Tibial nerve (tissue), 4 donors: ENCODE measurements at regions not wholly inside any gene's neighbourhood (a gene's known extent, or its start where the extent isn't known, plus 50 kb on each side); places are given as distances from the start of the nearest gene placed in this dataset.

Experiments used
- DNase-seq, 2 donors: peaks; one replicate each; pipeline ENCODE4 v3.0.0-alpha.2; 2019; ENCODE audit warnings: low spot score in 2 of 2
- H3K27ac ChIP-seq, 4 donors: fragments of 200-600 bp; sonication (generic) in 3 of 4; one replicate each; pipeline ENCODE4 v1.5.1; 2017 to 2019; ENCODE audit warnings: mild to moderate bottlenecking in 1 of 4
- H3K27me3 ChIP-seq, 2 donors: fragments of 200-600 bp; sonication (generic) in 1 of 2; one replicate each; pipeline versions ENCODE4 v1.5.1 to v1.6.0; 2017 to 2019
- H3K36me3 ChIP-seq, 3 donors: fragments of 200-600 bp; sonication (generic); one replicate each; pipeline ENCODE4 v1.5.1; 2018 to 2019
- H3K4me1 ChIP-seq, 4 donors: fragments of 200-600 bp; sonication (generic) in 3 of 4; one replicate each; pipeline ENCODE4 v1.5.1; 2017 to 2019
- H3K4me3 ChIP-seq, 4 donors: fragments of 200-600 bp; sonication (generic) in 3 of 4; one replicate each; pipeline ENCODE4 v1.5.1; 2017 to 2019; ENCODE audit warnings: mild to moderate bottlenecking in 1 of 4, moderate library complexity in 1 of 4
- H3K9me3 ChIP-seq, 4 donors: fragments of 200-600 bp; sonication (generic) in 3 of 4; one replicate each; pipeline ENCODE4 v1.5.1; 2017 to 2019
- EP300 ChIP-seq, 2 donors: sonication (generic); formaldehyde crosslinking; IDR thresholded peaks; one replicate each; pipeline ENCODE4 v1.6.1; 2017; ENCODE audit warnings: antibody characterized with exemption in 2 of 2, mild to moderate bottlenecking in 1 of 2
- POLR2A ChIP-seq, 2 donors: fragments of 450-650 bp; IDR thresholded peaks; one replicate each; pipeline ENCODE4 v1.6.1; 2017; ENCODE audit warnings: antibody characterized with exemption in 2 of 2, mild to moderate bottlenecking in 2 of 2, moderate library complexity in 2 of 2
- WGBS, 2 donors: methylation state at CpG; one replicate each; pipeline ENCODE4 v1.1.5; 2018; 5-methylcytosine and 5-hydroxymethylcytosine counted together
- TF ChIP-seq, protein P1 (sequence below), 5 experiments: fragments of 200-600 bp in 3 of 5; fragments of 450-650 bp in 2 of 5; sonication (generic) in 3 of 5; IDR thresholded peaks; one replicate each; pipeline ENCODE4 v1.5.1; 2016 to 2019; ENCODE audit warnings: antibody characterized with exemption in 5 of 5, mild to moderate bottlenecking in 3 of 5, moderate library complexity in 2 of 5

DNA sequence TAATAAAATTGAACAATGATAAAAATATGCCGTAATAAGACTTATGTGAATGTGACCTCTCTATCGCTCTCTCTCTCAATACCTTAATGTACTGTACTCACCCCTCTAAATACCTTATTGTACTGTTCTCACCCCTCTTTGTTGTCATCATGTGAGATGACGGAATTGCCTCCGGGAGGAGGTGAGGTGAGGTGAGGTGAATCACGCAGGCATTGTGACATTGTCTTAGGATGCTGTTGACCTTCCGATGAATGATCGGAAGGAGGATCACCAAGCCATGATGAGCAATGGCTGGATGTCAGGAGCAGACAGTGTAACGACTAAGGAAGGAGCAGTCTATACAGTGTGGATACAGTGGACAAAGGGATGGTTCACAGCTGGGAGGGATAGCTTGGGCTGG lies 87.4 kb upstream of the FAM20C start:
- no peaks in the 10 kb centered on the region for H3K9me3 ChIP-seq
- peaks cover 0 to 5% (median 0%) of the 10 kb centered on the region in 4 donors for H3K4me1 ChIP-seq
- 81 to 94% methylated on average over 8 of the region's 8 CpGs for WGBS, 2 donors
- no peak overlapping the region for H3K4me3 ChIP-seq
- no peak for TF ChIP-seq POLR2A (IDR thresholded peaks at IDR 0.05)
- H3K27ac ChIP-seq, result no peak overlapping the region
- no peaks in the 10 kb centered on the region for H3K36me3 ChIP-seq
- no peaks in the 10 kb centered on the region for H3K27me3 ChIP-seq
- no peak for DNase-seq

DNA sequence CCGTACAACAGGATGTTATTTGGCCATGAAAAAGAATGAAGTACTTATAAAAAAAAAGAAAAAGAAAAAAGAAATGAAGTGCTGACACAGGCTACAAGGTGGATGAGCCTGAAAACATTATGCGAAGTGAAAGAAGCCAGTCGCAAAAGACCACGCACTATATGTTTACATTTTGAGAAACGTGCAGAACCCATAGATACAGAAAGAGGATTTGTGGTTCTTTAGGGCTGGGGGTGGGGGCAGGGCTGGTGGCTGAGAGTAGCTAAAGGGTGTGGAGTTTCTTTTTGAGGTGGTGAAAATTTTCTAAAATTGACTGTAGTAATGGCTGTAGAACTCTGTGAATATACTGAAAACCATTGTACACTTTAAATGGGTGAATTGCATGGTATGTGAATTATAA lies 86.0 kb upstream of the FAM20C start:
- Histone ChIP-seq H3K27ac (no peak overlapping the region), H3K9me3 (no peaks in the 10 kb centered on the region), H3K36me3 (no peaks in the 10 kb centered on the region), H3K27me3 (no peaks in the 10 kb centered on the region), H3K4me1 (peaks cover 0 to 5% (median 0%) of the 10 kb centered on the region in 4 donors), H3K4me3 (no peak overlapping the region)
- WGBS, 2 donors, result 82% methylated on average over 5 of the region's 5 CpGs
- DNase-seq, result no peak
- TF ChIP-seq POLR2A (IDR thresholded peaks at IDR 0.05), result no peak
- no peak for TF ChIP-seq EP300 (IDR thresholded peaks at IDR 0.05)
- TF ChIP-seq, protein P1, sequence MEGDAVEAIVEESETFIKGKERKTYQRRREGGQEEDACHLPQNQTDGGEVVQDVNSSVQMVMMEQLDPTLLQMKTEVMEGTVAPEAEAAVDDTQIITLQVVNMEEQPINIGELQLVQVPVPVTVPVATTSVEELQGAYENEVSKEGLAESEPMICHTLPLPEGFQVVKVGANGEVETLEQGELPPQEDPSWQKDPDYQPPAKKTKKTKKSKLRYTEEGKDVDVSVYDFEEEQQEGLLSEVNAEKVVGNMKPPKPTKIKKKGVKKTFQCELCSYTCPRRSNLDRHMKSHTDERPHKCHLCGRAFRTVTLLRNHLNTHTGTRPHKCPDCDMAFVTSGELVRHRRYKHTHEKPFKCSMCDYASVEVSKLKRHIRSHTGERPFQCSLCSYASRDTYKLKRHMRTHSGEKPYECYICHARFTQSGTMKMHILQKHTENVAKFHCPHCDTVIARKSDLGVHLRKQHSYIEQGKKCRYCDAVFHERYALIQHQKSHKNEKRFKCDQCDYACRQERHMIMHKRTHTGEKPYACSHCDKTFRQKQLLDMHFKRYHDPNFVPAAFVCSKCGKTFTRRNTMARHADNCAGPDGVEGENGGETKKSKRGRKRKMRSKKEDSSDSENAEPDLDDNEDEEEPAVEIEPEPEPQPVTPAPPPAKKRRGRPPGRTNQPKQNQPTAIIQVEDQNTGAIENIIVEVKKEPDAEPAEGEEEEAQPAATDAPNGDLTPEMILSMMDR (IDR thresholded peaks at IDR 0.05), result no peak

DNA sequence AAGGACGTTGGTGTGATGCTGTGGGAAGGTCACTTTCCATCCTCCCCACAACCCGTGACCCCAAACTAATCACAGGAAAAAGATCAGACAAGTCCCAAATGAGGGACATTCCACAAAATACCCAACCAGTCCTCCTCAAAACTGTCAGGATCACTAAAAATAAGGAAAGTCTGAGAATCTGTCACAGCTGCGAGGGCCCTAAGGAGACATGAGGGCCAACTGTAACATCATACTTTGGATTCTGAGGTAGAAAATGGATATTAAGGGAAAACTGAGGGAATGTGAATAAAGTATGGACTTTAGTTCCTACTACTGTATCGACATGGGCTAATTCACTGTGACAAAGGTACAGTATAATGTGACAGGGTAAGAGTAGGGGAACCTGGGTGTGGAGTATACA lies 85.1 kb upstream of the FAM20C start:
- no peaks in the 10 kb centered on the region for H3K27me3 ChIP-seq
- no peak overlapping the region for H3K27ac ChIP-seq
- no peaks in the 10 kb centered on the region for H3K9me3 ChIP-seq
- DNase-seq, result no peak
- no peak for TF ChIP-seq EP300 (IDR thresholded peaks at IDR 0.05)
- TF ChIP-seq, protein P1 (IDR thresholded peaks at IDR 0.05), result no peak
- no peak for TF ChIP-seq POLR2A (IDR thresholded peaks at IDR 0.05)
- 70 to 83% methylated on average over 4 of the region's 4 CpGs for WGBS, 2 donors
- H3K4me3 ChIP-seq, result no peak overlapping the region
- no peaks in the 10 kb centered on the region for H3K36me3 ChIP-seq
- H3K4me1 ChIP-seq, result peaks cover 0 to 5% (median 0%) of the 10 kb centered on the region in 4 donors

DNA sequence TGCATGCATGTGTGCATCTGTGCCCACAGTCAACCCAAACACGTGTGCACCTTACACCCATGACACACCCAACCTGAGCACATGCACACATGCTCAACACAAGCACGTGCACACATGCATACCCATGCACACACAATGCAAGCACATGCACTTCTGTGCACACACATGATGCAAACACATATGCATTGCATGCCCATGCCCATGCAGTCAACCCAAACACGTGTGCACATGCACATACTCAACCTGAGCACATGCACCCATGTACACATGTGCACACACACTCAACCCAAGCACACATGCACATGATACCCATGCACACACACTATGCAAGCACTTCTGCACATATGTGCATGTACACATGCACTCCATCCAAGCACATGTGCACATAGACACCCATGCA lies 84.5 kb upstream of the FAM20C start:
- no peak for DNase-seq
- no peaks in the 10 kb centered on the region for H3K9me3 ChIP-seq
- 94 to 98% methylated on average over 3 of the region's 3 CpGs for WGBS, 2 donors
- no peaks in the 10 kb centered on the region for H3K36me3 ChIP-seq
- TF ChIP-seq, protein P1 (IDR thresholded peaks at IDR 0.05), result no peak
- TF ChIP-seq EP300 (IDR thresholded peaks at IDR 0.05), result no peak
- no peak for TF ChIP-seq POLR2A (IDR thresholded peaks at IDR 0.05)
- H3K27me3 ChIP-seq, result no peaks in the 10 kb centered on the region
- peaks cover 0 to 5% (median 0%) of the 10 kb centered on the region in 4 donors for H3K4me1 ChIP-seq
- no peak overlapping the region for H3K27ac ChIP-seq
- H3K4me3 ChIP-seq, result no peak overlapping the region

DNA sequence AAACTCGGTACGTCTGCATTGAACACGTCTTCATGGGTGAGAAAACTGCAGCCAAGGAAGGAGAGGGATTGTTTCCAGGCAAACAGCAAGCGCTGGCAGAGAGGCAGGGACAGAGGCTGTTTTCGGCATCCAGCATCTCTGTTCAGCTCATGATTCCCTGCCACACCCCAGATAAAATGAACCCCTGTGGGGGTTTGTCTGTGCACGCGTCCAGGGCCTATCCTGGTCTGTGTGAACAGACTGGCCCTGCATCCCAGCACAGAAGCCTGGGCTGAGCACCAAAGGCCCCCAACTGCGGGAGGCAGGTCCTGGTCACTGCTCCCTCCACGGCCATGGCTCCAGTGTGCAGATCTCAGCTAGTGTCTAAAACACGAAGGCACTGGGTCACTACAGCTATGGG lies 83.3 kb upstream of the FAM20C start:
- WGBS, 2 donors, result 72% methylated on average over 10 of the region's 10 CpGs
- TF ChIP-seq EP300 (IDR thresholded peaks at IDR 0.05) (no peak), POLR2A (IDR thresholded peaks at IDR 0.05) (no peak)
- TF ChIP-seq, protein P1 (IDR thresholded peaks at IDR 0.05), result no peak
- no peak overlapping the region for H3K4me3 ChIP-seq
- DNase-seq, result no peak
- no peaks in the 10 kb centered on the region for H3K27me3 ChIP-seq
- H3K27ac ChIP-seq, result no peak overlapping the region
- H3K9me3 ChIP-seq, result no peaks in the 10 kb centered on the region
- no peaks in the 10 kb centered on the region for H3K36me3 ChIP-seq
- H3K4me1 ChIP-seq, result peaks cover 0 to 5% (median 2%) of the 10 kb centered on the region in 4 donors
